Kidney capillary endothelial cell (primary cell): ENCODE measurements at regions not wholly inside any gene's neighbourhood (a gene's known extent, or its start where the extent isn't known, plus 50 kb on each side); places are given as distances from the start of the nearest gene placed in this dataset.
"Not testable (repeated sequence)": the region's sequence is repeated elsewhere in the genome, so short reads cannot be mapped to it uniquely, and the experiment has no call there.

Source experiments
- DNase-seq: peaks from one replicate; pipeline ENCODE4 v3.0.0-alpha.2; 2018; ENCODE audit warnings: low spot score

DNA sequence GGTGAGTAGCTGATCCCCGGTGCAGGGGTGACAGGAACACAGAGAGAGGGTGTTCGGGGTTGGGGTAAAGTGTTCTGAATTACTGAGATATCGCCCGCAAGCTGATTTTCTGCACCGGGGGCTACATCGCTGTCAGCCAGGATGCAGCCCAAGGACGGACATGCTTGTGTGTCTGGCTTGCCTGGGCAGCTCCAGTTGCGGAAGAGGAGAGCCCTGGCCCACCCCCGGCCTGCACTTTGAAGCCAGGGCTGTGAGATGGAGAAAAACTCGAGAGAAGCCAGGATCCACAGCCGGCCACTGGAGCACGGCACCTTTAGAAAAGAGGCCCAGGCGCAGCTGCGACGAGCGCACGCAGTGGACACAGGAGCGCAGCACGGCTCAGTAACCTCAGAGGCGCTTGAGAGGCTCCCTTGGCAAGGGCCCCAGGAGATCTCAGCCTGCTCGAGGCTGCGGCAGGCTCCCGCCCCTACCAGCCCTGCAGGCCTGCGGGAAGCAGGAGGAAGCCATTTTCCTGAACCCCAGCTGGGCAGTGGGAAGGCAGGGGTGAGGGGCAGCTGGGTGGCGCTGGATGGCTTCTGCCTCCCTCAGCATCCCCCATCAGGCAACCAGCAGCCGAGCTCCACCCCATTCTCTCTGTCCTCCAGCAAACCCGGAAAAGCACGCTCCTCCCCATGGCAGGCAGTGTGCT lies 59.2 kb downstream of the C9orf50 start:
- DNase-seq = no peak

- DNase-seq = no peak
Measured at GRCh38 chr9:129560881-129561306, 60.0 kb downstream of the C9orf50 start.

GRCh38 chr9:129559506-129559881 lies 61.4 kb downstream of the C9orf50 start:
- DNase-seq = no peak

DNA sequence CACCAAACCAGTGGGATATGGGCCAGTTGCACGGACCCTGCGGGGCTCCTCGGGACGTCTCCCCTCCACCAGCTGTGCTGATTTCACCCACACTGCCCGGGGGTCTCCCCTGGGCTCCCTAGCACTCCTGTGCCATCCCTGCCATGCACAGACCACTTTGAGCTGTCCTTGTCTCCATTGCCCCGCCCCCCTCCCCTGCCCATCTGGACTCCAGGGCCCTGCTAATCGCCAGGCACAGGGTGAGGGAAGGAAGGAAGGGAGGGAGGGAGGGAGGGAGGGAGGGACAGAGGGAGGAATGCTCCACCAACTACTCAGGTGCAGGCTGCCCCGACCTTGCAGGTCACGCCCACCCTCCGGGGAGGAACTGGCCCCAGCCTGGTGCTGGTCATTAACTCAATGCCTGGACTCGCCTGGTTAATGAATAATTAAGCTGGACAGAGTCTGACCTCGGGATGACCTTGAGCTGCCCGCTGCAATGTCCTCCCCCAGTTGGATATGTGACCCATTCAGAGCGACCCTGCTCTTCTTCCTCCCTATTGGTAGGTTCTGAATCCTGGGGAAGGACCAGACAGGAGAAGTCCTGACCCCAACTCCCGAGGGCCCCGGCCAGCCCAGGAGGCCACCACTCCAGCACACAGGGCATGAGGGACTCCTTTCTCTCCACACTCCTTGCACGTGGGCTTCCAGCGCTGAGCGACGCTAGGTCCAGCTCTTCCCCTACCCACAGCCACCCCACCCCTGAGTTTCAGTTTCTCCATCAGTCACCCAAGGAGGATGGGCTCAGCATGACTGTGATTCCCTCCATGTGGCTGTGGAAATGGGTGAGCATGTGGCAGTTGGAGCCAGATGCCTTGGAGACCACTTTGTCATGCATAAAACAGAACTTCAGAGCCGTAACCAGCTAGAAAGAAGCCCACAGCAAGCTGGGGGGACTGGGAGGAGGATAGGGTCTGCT lies 62.1 kb downstream of the C9orf50 start:
- DNase-seq = no peak

- no peak for DNase-seq
Measured at GRCh38 chr9:129558063-129558550, 62.8 kb downstream of the C9orf50 start.

DNA sequence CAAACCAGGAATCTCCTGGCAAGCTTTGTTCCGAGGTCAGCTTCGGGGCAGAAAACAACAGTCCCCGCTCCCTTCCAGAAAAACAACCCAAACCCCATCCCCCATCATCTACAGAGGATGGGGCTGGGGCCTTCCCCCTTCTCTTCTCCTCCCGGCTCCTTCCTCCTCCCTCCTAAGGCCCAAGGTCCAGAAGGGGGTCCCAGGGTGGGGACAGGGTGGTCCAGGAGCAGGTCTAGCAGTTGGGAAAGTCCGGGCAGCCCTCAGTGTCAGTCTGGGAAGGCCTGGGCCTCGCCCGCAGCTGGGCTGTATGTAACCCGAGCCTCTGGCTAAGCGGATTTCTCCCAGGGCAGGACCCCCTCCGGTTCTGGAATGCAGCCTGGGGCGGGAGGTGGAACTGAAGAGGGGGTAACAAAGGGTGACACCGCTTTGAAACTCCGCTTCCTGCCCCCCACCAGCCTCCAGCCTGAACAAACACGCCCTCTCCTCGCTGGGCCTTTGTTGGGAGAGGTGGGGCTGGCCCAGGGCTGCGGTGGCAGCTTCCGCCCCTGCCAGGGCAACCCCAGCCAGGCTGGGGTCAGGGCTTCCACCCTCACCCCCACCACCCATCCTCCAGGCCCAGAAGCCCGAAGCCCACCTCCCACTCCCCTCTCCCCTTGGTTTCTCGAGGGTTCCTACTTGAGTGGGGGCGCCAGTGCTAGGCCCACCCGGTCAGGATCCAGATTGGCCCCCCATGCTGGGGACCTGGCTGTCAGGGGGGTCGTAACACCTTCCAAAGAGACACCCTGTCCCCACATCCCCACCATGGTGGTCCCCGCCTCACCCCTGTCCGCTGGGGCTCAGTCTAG lies 63.5 kb downstream of the C9orf50 start:
- DNase-seq = no peak

GRCh38 chr9:129556491-129557191 lies 64.3 kb downstream of the C9orf50 start:
- DNase-seq = no peak

GRCh38 chr9:129555512-129556215 lies 65.2 kb downstream of the C9orf50 start:
- DNase-seq = no peak

- DNase-seq = no peak
Measured at GRCh38 chr9:129554649-129555048, 66.3 kb downstream of the C9orf50 start.

GRCh38 chr9:129553277-129553676 lies 67.6 kb downstream of the C9orf50 start:
- DNase-seq = no peak

DNA sequence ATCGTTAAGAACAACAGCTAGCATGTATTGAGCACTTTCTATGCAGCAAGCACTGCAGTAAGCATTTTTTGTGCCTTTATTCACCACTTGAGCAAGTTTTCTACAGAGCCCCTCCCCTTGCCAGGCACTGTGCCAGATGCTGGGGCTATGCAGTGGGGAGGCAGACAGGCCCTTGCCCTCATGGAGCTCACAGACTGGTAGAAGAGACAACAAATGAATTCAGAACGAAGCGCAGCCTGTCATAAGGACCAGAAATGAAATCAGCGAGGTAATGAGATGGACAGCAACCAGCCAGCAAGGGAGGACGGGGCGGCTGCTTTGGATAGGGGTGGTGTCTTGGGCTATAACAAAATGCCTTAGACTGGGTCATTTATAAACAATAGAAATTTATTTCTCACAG lies 68.8 kb downstream of the C9orf50 start:
- no peak for DNase-seq

- DNase-seq = no peak
Measured at GRCh38 chr9:129551393-129551973, 69.4 kb downstream of the C9orf50 start.

DNA sequence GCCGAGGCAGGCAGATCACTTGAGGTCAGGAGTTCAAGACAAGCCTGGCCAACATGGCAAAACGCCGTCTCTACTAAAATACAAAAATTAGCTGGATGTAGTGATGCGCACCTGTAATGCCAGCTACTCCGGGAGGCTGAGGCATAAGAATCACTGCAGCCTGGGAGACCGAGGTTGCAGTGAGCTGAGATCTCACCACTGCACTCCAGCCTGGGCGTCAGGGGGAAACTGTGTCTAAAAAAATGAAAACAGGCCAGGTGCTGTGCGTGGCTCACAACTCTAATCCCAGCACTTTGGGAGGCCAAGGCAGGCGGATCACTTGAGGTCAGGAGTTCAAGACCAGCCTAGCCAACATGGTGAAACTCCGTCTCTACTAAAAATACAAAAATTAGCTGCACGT lies 69.9 kb downstream of the C9orf50 start:
- not testable (repeated sequence) for DNase-seq

DNA sequence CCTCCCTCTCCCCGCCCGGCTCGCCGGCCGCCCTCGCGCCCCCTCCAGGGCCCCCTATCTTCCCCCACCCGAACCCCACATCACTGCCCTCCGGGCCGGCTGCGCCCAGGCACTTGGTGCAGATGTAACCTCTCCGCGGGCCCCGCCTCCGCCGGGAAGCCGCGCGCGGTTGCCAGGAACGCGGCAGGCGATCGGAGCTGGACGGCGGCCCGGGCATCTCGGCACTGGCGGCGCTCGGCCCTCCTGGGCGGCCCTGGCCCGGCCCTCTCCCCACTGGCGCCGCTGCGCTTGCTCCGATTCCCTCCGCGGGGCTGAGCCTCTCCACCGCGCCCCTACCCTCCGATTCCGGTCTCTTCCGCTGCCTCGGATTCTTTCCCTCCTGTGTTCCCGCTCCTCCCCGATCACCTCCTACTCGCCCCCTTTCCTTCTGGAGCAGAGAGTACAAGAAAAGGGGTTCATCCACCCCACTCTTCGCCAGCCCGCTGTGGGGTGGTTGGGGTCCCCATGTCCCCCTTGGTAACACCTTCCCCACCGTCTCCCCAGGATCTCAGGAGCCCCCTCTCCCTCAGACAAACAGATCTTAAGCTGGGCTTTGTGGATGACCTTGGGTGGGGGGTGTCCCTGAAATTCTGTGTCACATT lies 70.6 kb downstream of the C9orf50 start:
- DNase-seq = no peak

DNA sequence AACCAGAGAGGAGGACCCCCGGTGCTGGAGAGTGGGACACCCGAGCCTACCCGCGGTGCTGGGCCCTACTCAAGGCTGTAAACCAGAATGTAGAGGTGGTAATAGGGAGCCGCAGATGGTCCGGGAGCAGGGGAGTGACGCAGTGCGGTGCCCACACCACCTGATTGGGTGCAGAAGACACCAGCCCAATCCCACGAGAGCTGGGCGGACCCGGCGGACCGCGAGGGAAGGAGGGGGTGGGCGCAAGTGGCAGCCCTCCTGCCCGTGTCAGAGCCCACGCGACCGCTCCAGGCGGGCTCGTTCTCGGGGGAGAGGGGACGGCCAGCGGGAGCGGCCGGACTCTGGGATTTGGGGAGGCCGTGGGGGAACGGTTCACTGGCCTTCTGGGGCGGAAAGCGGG lies 71.2 kb downstream of the C9orf50 start:
- no peak for DNase-seq

DNA sequence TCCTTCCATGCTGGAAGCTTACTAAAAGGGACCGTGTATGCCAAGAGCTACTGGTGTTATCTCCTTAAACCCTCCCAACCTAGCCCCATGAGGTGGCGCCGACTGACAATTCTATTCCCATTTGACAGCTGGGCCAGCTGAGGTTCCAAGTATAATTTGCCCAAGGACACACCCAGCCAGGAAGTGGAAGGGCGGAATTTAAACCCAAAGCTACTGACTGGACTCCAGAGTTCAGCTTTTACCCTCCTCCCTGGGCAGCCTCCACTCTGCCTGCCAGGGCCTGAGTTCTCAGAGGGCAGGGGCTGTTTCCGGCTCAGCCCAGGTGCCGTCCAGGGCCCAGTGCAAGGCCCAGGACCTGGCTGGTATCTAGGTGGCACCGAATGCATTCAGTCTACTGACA lies 71.8 kb downstream of the C9orf50 start:
- DNase-seq = no peak

GRCh38 chr9:129548571-129549135 lies 72.2 kb downstream of the C9orf50 start:
- no peak for DNase-seq

GRCh38 chr9:129547869-129548570 lies 72.9 kb downstream of the C9orf50 start:
- no peak for DNase-seq

DNA sequence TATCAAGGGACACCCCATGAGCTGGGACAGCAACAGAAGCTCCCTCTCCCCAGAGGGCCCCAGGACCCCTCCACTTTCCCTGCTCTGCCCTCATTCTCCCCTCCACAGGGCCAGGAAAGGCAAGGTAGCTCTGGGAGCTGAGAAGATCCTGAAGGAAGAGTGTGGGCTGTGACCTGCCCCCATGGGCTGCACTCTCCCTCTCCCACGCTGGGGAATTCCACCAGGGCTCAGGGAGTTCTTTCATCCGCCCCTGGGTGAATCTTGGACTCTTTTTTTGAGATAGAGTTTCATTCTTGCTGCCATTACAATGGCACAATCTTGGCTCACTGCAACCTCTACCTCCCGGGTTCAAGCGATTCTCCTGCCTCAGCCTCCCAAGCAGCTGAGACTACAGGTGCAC lies 73.8 kb downstream of the C9orf50 start:
- no peak for DNase-seq
